SK-N-MC (cell line): ENCODE measurements at regions not wholly inside any gene's neighbourhood (a gene's known extent, or its start where the extent isn't known, plus 50 kb on each side); places are given as distances from the start of the nearest gene placed in this dataset.

ENCODE experiments used
- EZH2 ChIP-seq: fragments of 200-600 bp; sonication (generic); IDR thresholded peaks from one replicate; pipeline ENCODE4 v1.6.1; 2017; ENCODE audit warnings: antibody characterized with exemption
- POLR2AphosphoS5 ChIP-seq: IDR thresholded peaks from 2 replicates; pipeline ENCODE4 v1.6.1; 2012; ENCODE audit warnings: mild to moderate bottlenecking, low read depth, low read length, borderline replicate concordance

- TF ChIP-seq POLR2AphosphoS5 (no peak), EZH2 (no peak)
These were observed 128.7 kb downstream of the CTTN start for GRCh38 chr11:70527046-70527395.
